ENCODE measurements at regions not wholly inside any gene's neighbourhood (a gene's known extent, or its start where the extent isn't known, plus 50 kb on each side); places are given as distances from the start of the nearest gene placed in this dataset.

- CTCF ChIA-PET: no interaction called here
- Mint-ChIP-seq H3K27me3 (ENCODE audit: unreplicated experiment) (no peaks in the 10 kb centered on the region), H3K9me3 (ENCODE audit: low read depth, unreplicated experiment) (no peaks in the 10 kb centered on the region), H3K27ac (ENCODE audit: unreplicated experiment) (no peak overlapping the region), H3K4me1 (ENCODE audit: low read depth, unreplicated experiment) (no peaks in the 10 kb centered on the region), H3K36me3 (ENCODE audit: insufficient read depth, unreplicated experiment) (no peaks in the 10 kb centered on the region), H3K4me3 (ENCODE audit: low read depth, unreplicated experiment) (no peak overlapping the region)
- TF ChIP-seq CTCF (IDR thresholded peaks at IDR 0.05; ENCODE audit: unreplicated experiment): no peak
- no peak for DNase-seq
- BruUV-seq (replicated peaks): no TSS peak
- intact Hi-C loops (cut with micrococcal nuclease; ENCODE audit: unreplicated experiment): no loop called here
These were observed 1053.2 kb downstream of the TAF11L14 start for GRCh38 chr5:18687429-18687828.

- no peaks in the 10 kb centered on the region for H3K9me3 Mint-ChIP-seq (ENCODE audit: low read depth, unreplicated experiment)
- CTCF ChIA-PET: interaction anchor here (2.3 kb wide), 1 partner anchor 233 kb away, joined by 12 read pairs; no protein-coding TSS in a partner anchor
- H3K4me1 Mint-ChIP-seq (ENCODE audit: low read depth, unreplicated experiment): peaks cover 9% of the 10 kb centered on the region
- no peak for DNase-seq
- H3K27me3 Mint-ChIP-seq (ENCODE audit: unreplicated experiment): no peaks in the 10 kb centered on the region
- peaks cover 8% of the 10 kb centered on the region for H3K36me3 Mint-ChIP-seq (ENCODE audit: insufficient read depth, unreplicated experiment)
- no peak overlapping the region for H3K27ac Mint-ChIP-seq (ENCODE audit: unreplicated experiment)
- no TSS peak for BruUV-seq (replicated peaks)
- no peak for TF ChIP-seq CTCF (IDR thresholded peaks at IDR 0.05; ENCODE audit: unreplicated experiment)
- intact Hi-C loops (cut with micrococcal nuclease; ENCODE audit: unreplicated experiment): no loop called here
- no peak overlapping the region for H3K4me3 Mint-ChIP-seq (ENCODE audit: low read depth, unreplicated experiment)
These were observed 1065.4 kb downstream of the TAF11L14 start for GRCh38 chr5:18699681-18700080.

- H3K36me3 Mint-ChIP-seq (ENCODE audit: insufficient read depth, unreplicated experiment): peaks cover 7% of the 10 kb centered on the region
- no TSS peak for BruUV-seq (replicated peaks)
- H3K27me3 Mint-ChIP-seq (ENCODE audit: unreplicated experiment): no peaks in the 10 kb centered on the region
- no peak for DNase-seq
- intact Hi-C loops (cut with micrococcal nuclease; ENCODE audit: unreplicated experiment): no loop called here
- CTCF ChIA-PET: interaction anchor here (0.5 kb wide), 1 partner anchor 509 kb away, joined by 4 read pairs; no protein-coding TSS in a partner anchor
- TF ChIP-seq CTCF (IDR thresholded peaks at IDR 0.05; ENCODE audit: unreplicated experiment): no peak
- H3K27ac Mint-ChIP-seq (ENCODE audit: unreplicated experiment): no peak overlapping the region
- peaks cover 5% of the 10 kb centered on the region for H3K4me1 Mint-ChIP-seq (ENCODE audit: low read depth, unreplicated experiment)
- H3K9me3 Mint-ChIP-seq (ENCODE audit: low read depth, unreplicated experiment): no peaks in the 10 kb centered on the region
- no peak overlapping the region for H3K4me3 Mint-ChIP-seq (ENCODE audit: low read depth, unreplicated experiment)
These were observed 1068.6 kb downstream of the TAF11L14 start for GRCh38 chr5:18702821-18703220.

- H3K27me3 Mint-ChIP-seq (ENCODE audit: unreplicated experiment): no peaks in the 10 kb centered on the region
These were observed 1078.8 kb downstream of the TAF11L14 start for GRCh38 chr5:18712936-18713485.

More at GRCh38 chr5:18712936-18713485, 1078.8 kb downstream of the TAF11L14 start:
- no peaks in the 10 kb centered on the region for H3K4me1 Mint-ChIP-seq (ENCODE audit: low read depth, unreplicated experiment)
- CTCF ChIA-PET: no interaction called here
- intact Hi-C loops (cut with micrococcal nuclease; ENCODE audit: unreplicated experiment): no loop called here
- DNase-seq: no peak
- no peaks in the 10 kb centered on the region for H3K36me3 Mint-ChIP-seq (ENCODE audit: insufficient read depth, unreplicated experiment)
- no peak for TF ChIP-seq CTCF (IDR thresholded peaks at IDR 0.05; ENCODE audit: unreplicated experiment)
- no TSS peak for BruUV-seq (replicated peaks)
- H3K4me3 Mint-ChIP-seq (ENCODE audit: low read depth, unreplicated experiment): no peak overlapping the region
- H3K27ac Mint-ChIP-seq (ENCODE audit: unreplicated experiment): no peak overlapping the region
- no peaks in the 10 kb centered on the region for H3K9me3 Mint-ChIP-seq (ENCODE audit: low read depth, unreplicated experiment)
